K562 (cell line): ENCODE measurements at regions not wholly inside any gene's neighbourhood (a gene's known extent, or its start where the extent isn't known, plus 50 kb on each side); places are given as distances from the start of the nearest gene placed in this dataset.
A peak's percentile ranks its signal among the peaks of the same experiment; 100 is the strongest.

Experiments
- C11orf30 ChIP-seq: fragments of 450-650 bp; IDR thresholded peaks from 2 replicates; pipeline ENCODE4 v1.6.1; 2016; ENCODE audit warnings: low read depth, mild to moderate bottlenecking
- ELK1 ChIP-seq: sonication (generic); formaldehyde crosslinking; IDR thresholded peaks from 2 replicates; pipeline ENCODE4 v1.8.1; 2022; ENCODE audit warnings: missing genetic modification reagents
- MIER1 ChIP-seq: fragments of 450-650 bp; IDR thresholded peaks from 2 replicates; pipeline ENCODE4 v1.6.1; 2016; ENCODE audit warnings: antibody characterized with exemption, mild to moderate bottlenecking, low read depth
- MITF ChIP-seq: IDR thresholded peaks from 2 replicates; pipeline ENCODE4 v1.6.1; 2014; ENCODE audit warnings: antibody characterized with exemption
- MTA2 ChIP-seq: fragments of 450-650 bp; IDR thresholded peaks from 2 replicates; pipeline ENCODE4 v1.6.1; 2016; ENCODE audit warnings: low read depth
- MXD1 ChIP-seq: fragments of 250-450 bp; sonication (Bioruptor Pico); IDR thresholded peaks from 2 replicates; pipeline ENCODE4 v1.8.0; 2021; ENCODE audit warnings: borderline replicate concordance, mild to moderate bottlenecking, moderate library complexity; ENCODE audit not compliant: poor library complexity, severe bottlenecking
- NFXL1 ChIP-seq: fragments of 450-650 bp; formaldehyde crosslinking; IDR thresholded peaks from 2 replicates; pipeline ENCODE4 v1.4.0; 2021; ENCODE audit warnings: mild to moderate bottlenecking
- RCOR1 ChIP-seq, 2 experiments: IDR thresholded peaks; 2 replicates each; pipeline ENCODE4 v1.6.1; 2012; ENCODE audit warnings: low read depth in 2 of 2, low read length in 2 of 2, borderline replicate concordance in 1 of 2, improper control_type of control experiment in 1 of 2
- RFX7 ChIP-seq: fragments of 250-450 bp; sonication (Bioruptor Pico); IDR thresholded peaks from 2 replicates; pipeline ENCODE4 v1.5.1; 2021; ENCODE audit warnings: mild to moderate bottlenecking
- RUNX1 ChIP-seq: sonication (generic); IDR thresholded peaks from 2 replicates; pipeline ENCODE4 v1.6.1; 2016; ENCODE audit warnings: antibody characterized with exemption, low read depth
- TEAD4 ChIP-seq, 2 experiments: sonication (generic) in 1 of 2; formaldehyde crosslinking in 1 of 2; IDR thresholded peaks; 2 replicates each; pipeline versions ENCODE4 v1.6.1 to v1.8.0; 2012 to 2022; ENCODE audit warnings: borderline replicate concordance in 1 of 2, inconsistent platforms in 1 of 2, low read length in 1 of 2, mild to moderate bottlenecking in 1 of 2, missing genetic modification reagents in 1 of 2
- TFAP4 ChIP-seq: sonication (generic); formaldehyde crosslinking; IDR thresholded peaks from 2 replicates; pipeline ENCODE4 v1.8.0; 2022; ENCODE audit warnings: missing genetic modification reagents, mild to moderate bottlenecking, moderate library complexity, borderline replicate concordance
- THAP12 ChIP-seq: fragments of 250-450 bp; sonication (Bioruptor Pico); IDR thresholded peaks from 2 replicates; pipeline ENCODE4 v1.9.0; 2021; ENCODE audit warnings: mild to moderate bottlenecking, inconsistent platforms
- TRIM25 ChIP-seq: fragments of 450-650 bp; IDR thresholded peaks from 2 replicates; pipeline ENCODE4 v1.7.0; 2016; ENCODE audit warnings: borderline replicate concordance
- TSC22D4 ChIP-seq: fragments of 450-650 bp; IDR thresholded peaks from 2 replicates; pipeline ENCODE4 v1.6.1; 2016; ENCODE audit warnings: missing genetic modification characterization, missing biosample characterization, control low read depth
- USF2 ChIP-seq: sonication (generic); formaldehyde crosslinking; IDR thresholded peaks from 2 replicates; pipeline ENCODE4 v1.5.0; 2020; ENCODE audit warnings: missing genetic modification reagents
- ZFP1 ChIP-seq: fragments of 450-650 bp; formaldehyde crosslinking; IDR thresholded peaks from 2 replicates; pipeline ENCODE4 v1.4.0; 2020; ENCODE audit warnings: mild to moderate bottlenecking, mixed read lengths
- ZNF644 ChIP-seq: fragments of 200-800 bp; sonication (Bioruptor generic); IDR thresholded peaks from 2 replicates; pipeline ENCODE4 v1.6.1; 2016; ENCODE audit warnings: low read depth, missing genetic modification characterization, missing compliant biosample characterization

- no peak for TF ChIP-seq TRIM25
- no peak for TF ChIP-seq MXD1 (CRISPR knock-in tag)
- 0 out of 2 replicates have a peak, but pooled peaks have one; percentile 35 for TF ChIP-seq ZNF644 (tag)
- no peak for TF ChIP-seq ELK1 (CRISPR knock-in tag)
- TF ChIP-seq RCOR1 (IDR thresholded peaks at IDR 0.05; ENCODE audit: borderline replicate concordance in 1 of 2, low read depth in 2 of 2, low read length in 2 of 2) = peak in 1 of 2 experiments; percentile 80; a peak in 2 of 4 replicates
- peak; percentile 92 for TF ChIP-seq MIER1
- TF ChIP-seq RUNX1 = no peak
- TF ChIP-seq RFX7 = no peak
- TF ChIP-seq ZFP1 (CRISPR knock-in tag) = no peak
- TF ChIP-seq TEAD4 (IDR thresholded peaks at IDR 0.05; ENCODE audit: low read length) = no peak
- TF ChIP-seq TEAD4 (CRISPR knock-in tag; IDR thresholded peaks at IDR 0.05; ENCODE audit: borderline replicate concordance) = no peak
- TF ChIP-seq NFXL1 (CRISPR knock-in tag) = no peak
- no peak for TF ChIP-seq C11orf30
- no peak for TF ChIP-seq USF2 (CRISPR knock-in tag)
- no peak for TF ChIP-seq MTA2
- no peak for TF ChIP-seq MITF
- no peak for TF ChIP-seq THAP12 (CRISPR knock-in tag)
- TF ChIP-seq TFAP4 (CRISPR knock-in tag) = no peak
- TF ChIP-seq TSC22D4 (tag) = no peak
Observed at GRCh38 chr20:48523191-48523995, 304.4 kb downstream of the PREX1 start (continued).
